CD4-positive, alpha-beta T cell (primary cell): ENCODE measurements at regions not wholly inside any gene's neighbourhood (a gene's known extent, or its start where the extent isn't known, plus 50 kb on each side); places are given as distances from the start of the nearest gene placed in this dataset.

Source experiments
- ATAC-seq: fragments of 200-7000 bp; cut with Tn5 transposase; one replicate; pipeline ENCODE4 v1.10.0; 2022; ENCODE audit warnings: mild to moderate bottlenecking; ENCODE audit not compliant: poor library complexity
- CTCF ChIA-PET: fragments of 350-600 bp; sonication (Branson Sonifier 250); formaldehyde crosslinking; loops from one replicate; lab custom pipeline; 2021; ENCODE audit warnings: antibody characterized with exemption, inconsistent platforms; lab: Charles Lee
- POLR2A ChIA-PET: fragments of 350-600 bp; sonication (Branson Sonifier 250); formaldehyde crosslinking; loops from one replicate; lab custom pipeline; 2021; ENCODE audit warnings: antibody characterized with exemption, inconsistent platforms; lab: Charles Lee
- DNase-seq, 14 experiments: peaks; one replicate each; pipeline ENCODE4 v3.0.0-alpha.2; 2013 to 2020; ENCODE audit warnings: mixed read lengths in 2 of 14
- H3K27ac ChIP-seq, 2 donors: one replicate each; pipeline versions ENCODE4 v1.5.1 to v1.7.0; 2013; ENCODE audit warnings: low read length in 2 of 2, low read depth in 1 of 2, mild to moderate bottlenecking in 1 of 2
- H3K27me3 ChIP-seq, 2 experiments: 1 replicate in 1 of 2; 2 replicates in 1 of 2; pipeline versions ENCODE4 v1.6.1 to v1.7.0; 2013; ENCODE audit warnings: low read length in 2 of 2, control low read depth in 1 of 2, mild to moderate bottlenecking in 1 of 2, moderate library complexity in 1 of 2; ENCODE audit not compliant: insufficient read depth in 2 of 2, control insufficient read depth in 1 of 2
- H3K36me3 ChIP-seq: one replicate; pipeline ENCODE4 v1.6.1; 2013; ENCODE audit warnings: low read length, control low read depth; ENCODE audit not compliant: insufficient read depth
- H3K4me1 ChIP-seq: one replicate; pipeline ENCODE4 v1.6.1; 2013; ENCODE audit warnings: low read length, control low read depth; ENCODE audit not compliant: insufficient read depth
- H3K4me3 ChIP-seq: one replicate; pipeline ENCODE4 v1.5.1; 2013; ENCODE audit warnings: mild to moderate bottlenecking, low read length, moderate library complexity
- H3K9me3 ChIP-seq, 2 experiments: 1 replicate in 1 of 2; 2 replicates in 1 of 2; pipeline versions ENCODE4 v1.6.1 to v1.7.0; 2013; ENCODE audit warnings: low read length in 2 of 2, mild to moderate bottlenecking in 2 of 2, control low read depth in 1 of 2, moderate library complexity in 1 of 2; ENCODE audit not compliant: control insufficient read depth in 1 of 2, insufficient read depth in 1 of 2
- H3K27ac Mint-ChIP-seq: one replicate; pipeline ENCODE4 v1.8.0; 2020; ENCODE audit warnings: mixed read lengths
- H3K27me3 Mint-ChIP-seq: one replicate; pipeline ENCODE4 v1.8.0; 2021; ENCODE audit warnings: mixed read lengths
- H3K36me3 Mint-ChIP-seq: one replicate; pipeline ENCODE4 v1.8.0; 2021; ENCODE audit warnings: low read depth, mixed read lengths
- H3K4me1 Mint-ChIP-seq: one replicate; pipeline ENCODE4 v1.8.0; 2021; ENCODE audit warnings: low read depth, mixed read lengths
- H3K4me3 Mint-ChIP-seq: one replicate; pipeline ENCODE4 v1.8.0; 2020; ENCODE audit warnings: mild to moderate bottlenecking, mixed read lengths
- H3K9me3 Mint-ChIP-seq: one replicate; pipeline ENCODE4 v1.8.0; 2020; ENCODE audit warnings: mixed read lengths
- CTCF ChIP-seq: fragments of 200-600 bp; IDR thresholded peaks from one replicate; pipeline ENCODE4 v1.8.0; 2022; ENCODE audit warnings: antibody characterized with exemption, mild to moderate bottlenecking
- intact Hi-C, 2 experiments: fragments of 100-400 bp; cut with DNase I in 1 of 2; cut with micrococcal nuclease in 1 of 2; formaldehyde crosslinking; loops; one replicate each; pipeline versions ENCODE4 v1.15.1 to v1.9.0; 2023 to 2025; cut with DNase I, micrococcal nuclease

- H3K9me3 ChIP-seq: peaks cover 0 to 9% of the 10 kb centered on the region in 2 experiments
- peaks cover 17% of the 10 kb centered on the region for H3K9me3 Mint-ChIP-seq
- ChIA-PET POLR2A (no interaction called here), CTCF (no interaction called here)
- H3K27me3 Mint-ChIP-seq: no peaks in the 10 kb centered on the region
- no peak overlapping the region for H3K27ac Mint-ChIP-seq
- H3K36me3 ChIP-seq: no peaks in the 10 kb centered on the region
- ATAC-seq (no peak), DNase-seq (no peak)
- intact Hi-C loops: no loop called here
- no peak for TF ChIP-seq CTCF
- no peaks in the 10 kb centered on the region for H3K4me1 ChIP-seq
- no peaks in the 10 kb centered on the region for H3K27me3 ChIP-seq
- H3K36me3 Mint-ChIP-seq: no peaks in the 10 kb centered on the region
- no peak overlapping the region for H3K4me3 ChIP-seq
- H3K4me1 Mint-ChIP-seq: no peaks in the 10 kb centered on the region
- H3K4me3 Mint-ChIP-seq: no peak overlapping the region
- H3K27ac ChIP-seq: no peak overlapping the region
Measured at GRCh38 chr11:39960206-39960605, 1499.2 kb downstream of the LRRC4C start.

- H3K27ac Mint-ChIP-seq: no peak overlapping the region
- ATAC-seq (no peak), DNase-seq (no peak)
- H3K4me3 ChIP-seq: no peak overlapping the region
- H3K27me3 ChIP-seq: no peaks in the 10 kb centered on the region
- ChIA-PET POLR2A (no interaction called here), CTCF (interaction anchor here (0.7 kb wide), 1 partner anchor 12 kb away, joined by 3 read pairs; no protein-coding TSS in a partner anchor)
- no peaks in the 10 kb centered on the region for H3K4me1 Mint-ChIP-seq
- intact Hi-C loops: no loop called here
- H3K27ac ChIP-seq: no peak overlapping the region
- no peak overlapping the region for H3K4me3 Mint-ChIP-seq
- no peaks in the 10 kb centered on the region for H3K36me3 ChIP-seq
- no peaks in the 10 kb centered on the region for H3K27me3 Mint-ChIP-seq
- no peaks in the 10 kb centered on the region for H3K36me3 Mint-ChIP-seq
- peaks cover 15% of the 10 kb centered on the region for H3K9me3 Mint-ChIP-seq
- peaks cover 0 to 5% of the 10 kb centered on the region in 2 experiments for H3K9me3 ChIP-seq
- no peaks in the 10 kb centered on the region for H3K4me1 ChIP-seq
- TF ChIP-seq CTCF: no peak
Measured at GRCh38 chr11:39932966-39933365, 1526.5 kb downstream of the LRRC4C start.

GRCh38 chr11:39917256-39917655, 1542.2 kb downstream of the LRRC4C start:
- H3K27ac ChIP-seq: no peak overlapping the region
- H3K4me1 ChIP-seq: no peaks in the 10 kb centered on the region
- CTCF ChIA-PET: no interaction called here
- no peak for DNase-seq
- POLR2A ChIA-PET: no interaction called here
- no peak for ATAC-seq
- Mint-ChIP-seq H3K27me3 (no peaks in the 10 kb centered on the region), H3K36me3 (no peaks in the 10 kb centered on the region), H3K27ac (no peak overlapping the region), H3K4me3 (no peak overlapping the region), H3K9me3 (peaks cover 17% of the 10 kb centered on the region), H3K4me1 (no peaks in the 10 kb centered on the region)
- no peaks in the 10 kb centered on the region for H3K36me3 ChIP-seq
- H3K4me3 ChIP-seq: no peak overlapping the region
- no peaks in the 10 kb centered on the region for H3K27me3 ChIP-seq
- intact Hi-C loops: no loop called here
- TF ChIP-seq CTCF: no peak
- peaks cover 0 to 20% of the 10 kb centered on the region in 2 experiments for H3K9me3 ChIP-seq
